ENCODE measurements at regions not wholly inside any gene's neighbourhood (a gene's known extent, or its start where the extent isn't known, plus 50 kb on each side); places are given as distances from the start of the nearest gene placed in this dataset.

DNA sequence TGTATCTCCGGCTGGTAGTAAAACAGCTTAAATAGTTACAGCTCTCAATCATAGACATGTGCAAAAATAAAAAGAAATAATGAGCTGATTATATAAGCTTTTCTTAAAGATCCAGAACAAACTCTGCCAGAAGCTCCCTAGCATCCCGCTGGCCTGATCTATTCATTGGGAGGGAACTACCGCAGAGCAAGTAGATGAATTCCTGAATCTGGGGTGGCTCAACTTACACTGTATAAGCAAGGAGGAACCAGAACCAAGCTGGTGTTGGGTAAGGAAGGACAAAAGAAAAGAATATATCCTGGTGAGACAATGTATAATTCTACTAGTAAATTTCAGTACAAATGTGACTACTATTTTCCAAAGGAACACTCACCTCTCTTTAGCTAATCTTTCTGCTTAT, 1122.2 kb downstream of the OLFM4 start:
- Histone ChIP-seq H3K4me1 (ENCODE audit: control insufficient read depth, extremely low read depth, insufficient read depth, low read length) (no peaks in the 10 kb centered on the region), H3K9ac (ENCODE audit: insufficient read depth, low read length) (no peak overlapping the region), H3K36me3 (ENCODE audit: control insufficient read depth, insufficient read depth, low read length) (no peaks in the 10 kb centered on the region), H3K9me3 (ENCODE audit: control insufficient read depth, insufficient read depth, low read depth, low read length) (no peaks in the 10 kb centered on the region), H2AFZ (ENCODE audit: low read length) (no peak overlapping the region), H3K79me2 (ENCODE audit: control insufficient read depth, insufficient read depth, low read length) (no peaks in the 10 kb centered on the region), H3K27ac (ENCODE audit: insufficient read depth, low read length) (no peak overlapping the region), H3K4me2 (ENCODE audit: extremely low read depth, insufficient read depth, low read length) (no peak overlapping the region), H4K20me1 (ENCODE audit: control insufficient read depth, extremely low read depth, insufficient read depth, low read length) (no peaks in the 10 kb centered on the region), H3K27me3 (ENCODE audit: control insufficient read depth, insufficient read depth, low read length) (no peaks in the 10 kb centered on the region), H3K4me3 (replicated peaks in 1 of 4; ENCODE audit: control extremely low read depth in 1 of 4, insufficient read depth in 1 of 4, low read depth in 3 of 4, low read length in 4 of 4) (no peak overlapping the region)
- TF ChIP-seq EZH2 (IDR thresholded peaks at IDR 0.05; ENCODE audit: low read length, missing control alignments), result no peak
- TF ChIP-seq, protein P1, sequence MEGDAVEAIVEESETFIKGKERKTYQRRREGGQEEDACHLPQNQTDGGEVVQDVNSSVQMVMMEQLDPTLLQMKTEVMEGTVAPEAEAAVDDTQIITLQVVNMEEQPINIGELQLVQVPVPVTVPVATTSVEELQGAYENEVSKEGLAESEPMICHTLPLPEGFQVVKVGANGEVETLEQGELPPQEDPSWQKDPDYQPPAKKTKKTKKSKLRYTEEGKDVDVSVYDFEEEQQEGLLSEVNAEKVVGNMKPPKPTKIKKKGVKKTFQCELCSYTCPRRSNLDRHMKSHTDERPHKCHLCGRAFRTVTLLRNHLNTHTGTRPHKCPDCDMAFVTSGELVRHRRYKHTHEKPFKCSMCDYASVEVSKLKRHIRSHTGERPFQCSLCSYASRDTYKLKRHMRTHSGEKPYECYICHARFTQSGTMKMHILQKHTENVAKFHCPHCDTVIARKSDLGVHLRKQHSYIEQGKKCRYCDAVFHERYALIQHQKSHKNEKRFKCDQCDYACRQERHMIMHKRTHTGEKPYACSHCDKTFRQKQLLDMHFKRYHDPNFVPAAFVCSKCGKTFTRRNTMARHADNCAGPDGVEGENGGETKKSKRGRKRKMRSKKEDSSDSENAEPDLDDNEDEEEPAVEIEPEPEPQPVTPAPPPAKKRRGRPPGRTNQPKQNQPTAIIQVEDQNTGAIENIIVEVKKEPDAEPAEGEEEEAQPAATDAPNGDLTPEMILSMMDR (conservative IDR thresholded peaks at IDR 0.05 in 1 of 2, IDR thresholded peaks at IDR 0.05 in 1 of 2; ENCODE audit: low read depth in 1 of 2, low read length in 2 of 2), result no peak
- DNase-seq (ENCODE audit: low read depth in 2 of 2), result no peak

DNA sequence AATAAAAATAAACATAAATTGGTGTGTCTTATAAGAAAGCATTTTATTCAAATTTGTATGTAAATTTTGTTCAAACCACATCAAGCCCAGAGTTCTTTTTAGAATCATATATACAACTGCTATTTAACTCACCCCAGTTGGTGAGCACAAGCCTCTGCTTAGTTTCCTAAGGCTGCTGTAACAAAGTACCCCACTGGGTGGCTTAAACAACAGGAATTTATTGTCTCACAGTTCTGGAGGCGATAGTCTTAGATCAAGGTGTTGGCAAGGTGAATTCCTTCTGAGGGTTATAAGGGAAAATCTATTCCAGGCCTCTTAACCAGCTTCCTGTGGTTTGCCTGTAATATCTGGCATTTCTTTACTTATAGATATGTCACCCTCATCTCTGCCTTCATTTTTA, 1133.5 kb downstream of the OLFM4 start:
- H3K36me3 ChIP-seq (ENCODE audit: control insufficient read depth, insufficient read depth, low read length), result no peaks in the 10 kb centered on the region
- DNase-seq (ENCODE audit: low read depth in 2 of 2), result no peak
- no peak overlapping the region for H3K4me3 ChIP-seq (replicated peaks in 1 of 4; ENCODE audit: control extremely low read depth in 1 of 4, insufficient read depth in 1 of 4, low read depth in 3 of 4, low read length in 4 of 4)
- no peaks in the 10 kb centered on the region for H3K4me1 ChIP-seq (ENCODE audit: control insufficient read depth, extremely low read depth, insufficient read depth, low read length)
- no peaks in the 10 kb centered on the region for H3K79me2 ChIP-seq (ENCODE audit: control insufficient read depth, insufficient read depth, low read length)
- H4K20me1 ChIP-seq (ENCODE audit: control insufficient read depth, extremely low read depth, insufficient read depth, low read length), result no peaks in the 10 kb centered on the region
- no peak overlapping the region for H2AFZ ChIP-seq (ENCODE audit: low read length)
- no peak overlapping the region for H3K27ac ChIP-seq (ENCODE audit: insufficient read depth, low read length)
- TF ChIP-seq, protein P1 (conservative IDR thresholded peaks at IDR 0.05 in 1 of 2, IDR thresholded peaks at IDR 0.05 in 1 of 2; ENCODE audit: low read depth in 1 of 2, low read length in 2 of 2), result no peak
- no peak for TF ChIP-seq EZH2 (IDR thresholded peaks at IDR 0.05; ENCODE audit: low read length, missing control alignments)
- no peak overlapping the region for H3K9ac ChIP-seq (ENCODE audit: insufficient read depth, low read length)
- no peak overlapping the region for H3K4me2 ChIP-seq (ENCODE audit: extremely low read depth, insufficient read depth, low read length)
- H3K9me3 ChIP-seq (ENCODE audit: control insufficient read depth, insufficient read depth, low read depth, low read length), result no peaks in the 10 kb centered on the region
- no peaks in the 10 kb centered on the region for H3K27me3 ChIP-seq (ENCODE audit: control insufficient read depth, insufficient read depth, low read length)

DNA sequence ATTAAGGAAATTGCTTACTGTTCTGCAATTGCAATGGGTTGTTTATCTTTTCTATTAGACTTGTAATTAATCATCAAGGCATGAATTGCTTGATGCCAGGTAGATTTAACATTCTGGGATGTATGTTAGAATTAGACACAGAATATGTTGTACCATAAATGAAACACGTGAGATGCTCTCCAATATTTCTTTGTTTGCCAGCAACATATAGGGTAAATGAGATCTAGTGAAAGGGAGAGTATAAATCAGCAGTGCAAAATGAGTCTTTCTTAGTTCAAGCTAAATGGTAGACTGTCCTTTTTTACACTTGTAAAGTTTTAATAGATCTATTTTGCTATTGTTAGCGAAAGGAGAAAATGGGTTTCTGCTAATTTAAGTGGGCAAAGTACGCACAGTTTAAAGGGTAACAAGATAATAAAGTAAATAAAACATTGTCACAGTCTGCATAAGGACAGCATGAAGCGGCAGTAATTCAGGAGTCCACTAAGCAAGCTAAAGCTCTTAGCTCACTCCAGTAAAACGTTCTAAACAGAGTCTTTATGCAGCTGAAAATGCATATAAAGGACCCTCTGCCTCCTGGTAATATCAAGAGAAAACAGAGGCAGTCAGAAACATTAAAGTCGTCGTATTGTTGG, 1137.1 kb downstream of the OLFM4 start:
- Histone ChIP-seq H3K9me3 (ENCODE audit: control insufficient read depth, insufficient read depth, low read depth, low read length) (no peaks in the 10 kb centered on the region), H3K79me2 (ENCODE audit: control insufficient read depth, insufficient read depth, low read length) (no peaks in the 10 kb centered on the region), H3K27me3 (ENCODE audit: control insufficient read depth, insufficient read depth, low read length) (no peaks in the 10 kb centered on the region), H3K4me2 (ENCODE audit: extremely low read depth, insufficient read depth, low read length) (no peak overlapping the region), H2AFZ (ENCODE audit: low read length) (no peak overlapping the region), H3K4me3 (replicated peaks in 1 of 4; ENCODE audit: control extremely low read depth in 1 of 4, insufficient read depth in 1 of 4, low read depth in 3 of 4, low read length in 4 of 4) (no peak overlapping the region), H3K4me1 (ENCODE audit: control insufficient read depth, extremely low read depth, insufficient read depth, low read length) (no peaks in the 10 kb centered on the region), H3K27ac (ENCODE audit: insufficient read depth, low read length) (no peak overlapping the region), H3K36me3 (ENCODE audit: control insufficient read depth, insufficient read depth, low read length) (no peaks in the 10 kb centered on the region), H3K9ac (ENCODE audit: insufficient read depth, low read length) (no peak overlapping the region), H4K20me1 (ENCODE audit: control insufficient read depth, extremely low read depth, insufficient read depth, low read length) (no peaks in the 10 kb centered on the region)
- no peak for DNase-seq (ENCODE audit: low read depth in 2 of 2)
- no peak for TF ChIP-seq EZH2 (IDR thresholded peaks at IDR 0.05; ENCODE audit: low read length, missing control alignments)
- TF ChIP-seq, protein P1 (conservative IDR thresholded peaks at IDR 0.05 in 1 of 2, IDR thresholded peaks at IDR 0.05 in 1 of 2; ENCODE audit: low read depth in 1 of 2, low read length in 2 of 2), result no peak
